HG03521 (cell line): ENCODE measurements at regions not wholly inside any gene's neighbourhood (a gene's known extent, or its start where the extent isn't known, plus 50 kb on each side); places are given as distances from the start of the nearest gene placed in this dataset.
A peak's percentile ranks its signal among the peaks of the same experiment; 100 is the strongest.

Experiments used
- ATAC-seq: cut with Tn5 transposase; IDR thresholded peaks from one replicate; pipeline ENCODE4 v1.9.1; 2021; ENCODE audit warnings: mild to moderate bottlenecking, moderate library complexity; ENCODE audit not compliant: unreplicated experiment

DNA sequence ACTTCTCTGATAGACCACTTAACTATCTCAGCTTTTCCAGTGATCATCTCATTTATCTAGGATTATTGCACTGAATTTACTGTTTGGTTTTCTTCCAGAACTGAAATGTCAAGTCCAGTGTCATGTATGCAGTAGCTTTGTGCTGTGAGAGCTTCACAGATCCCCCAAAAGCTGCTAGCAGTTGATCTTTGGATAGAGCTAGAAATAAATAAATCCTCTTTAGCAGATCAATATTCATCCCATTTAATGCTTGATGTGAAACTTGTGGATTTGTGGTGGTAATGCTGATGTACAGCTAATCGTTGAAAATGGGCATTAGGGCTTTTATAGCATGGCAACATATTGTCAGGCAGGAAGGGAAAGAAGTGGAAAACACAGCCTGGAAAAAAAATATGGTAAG, 509.6 kb upstream of the FAM241A start:
- ATAC-seq, result no peak

GRCh38 chr4:111636961-111637585, 508.2 kb upstream of the FAM241A start:
- no peak for ATAC-seq

- no peak for ATAC-seq
Observed at GRCh38 chr4:111639120-111639690, 506.0 kb upstream of the FAM241A start.

DNA sequence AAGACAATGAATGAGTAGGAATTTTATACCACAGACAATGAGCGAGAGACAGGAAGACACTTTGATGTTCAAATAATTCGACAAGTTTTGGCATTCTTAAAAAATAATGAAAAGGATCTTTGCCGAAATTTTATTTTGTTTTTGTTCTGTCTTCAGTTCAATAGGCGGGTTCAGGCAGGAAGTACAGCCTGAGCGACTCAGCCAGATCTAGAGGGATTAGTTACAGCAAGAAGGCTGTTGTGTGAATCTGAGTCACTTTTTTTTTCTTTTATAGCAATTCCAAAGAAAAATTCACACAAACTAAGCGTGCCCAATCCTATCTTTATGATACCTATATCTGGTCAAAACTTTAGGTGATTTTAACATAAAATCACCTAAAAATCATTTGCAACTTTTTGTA, 505.4 kb upstream of the FAM241A start:
- ATAC-seq, result no peak

GRCh38 chr4:111641813-111642579, 503.3 kb upstream of the FAM241A start:
- ATAC-seq, result peak; percentile 99

GRCh38 chr4:111648056-111648455, 497.2 kb upstream of the FAM241A start:
- ATAC-seq, result no peak

DNA sequence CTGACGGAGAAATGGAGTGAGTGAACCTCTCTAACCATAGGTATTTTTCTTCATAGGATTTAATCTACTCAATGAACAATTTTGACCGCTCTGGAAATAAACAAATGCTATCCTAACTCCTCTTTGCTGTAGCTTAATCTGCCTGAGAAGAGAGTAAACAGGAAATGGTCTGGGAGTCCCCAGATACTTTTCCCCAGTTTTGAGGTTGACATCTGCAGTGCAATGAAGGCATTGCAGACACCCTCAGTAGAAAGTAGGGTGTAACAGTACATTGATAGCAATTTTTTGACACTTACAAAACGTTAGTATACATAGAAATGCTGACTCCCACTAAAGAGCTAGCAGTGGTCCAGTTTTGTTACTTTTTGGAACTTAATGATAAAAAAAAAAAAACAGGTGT, 495.9 kb upstream of the FAM241A start:
- ATAC-seq, result no peak

DNA sequence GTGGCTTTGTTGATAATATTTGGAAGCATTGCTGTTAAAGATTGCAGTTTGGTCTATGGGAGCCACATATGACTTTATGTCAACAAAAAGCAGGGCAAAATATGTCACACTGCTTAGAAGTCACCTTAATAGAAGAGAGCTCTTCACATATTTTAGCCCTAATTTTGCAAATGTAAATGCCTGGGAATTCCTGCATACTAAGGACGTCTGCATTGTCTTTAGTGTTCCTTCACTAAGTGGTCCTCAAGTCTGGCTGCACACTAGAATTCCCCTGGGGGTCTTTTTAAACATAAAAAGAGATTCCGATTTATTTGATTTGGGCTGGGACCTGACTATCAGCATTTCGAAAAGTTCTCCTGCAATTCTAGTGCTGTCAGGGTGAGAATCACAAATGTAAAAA, 495.1 kb upstream of the FAM241A start:
- no peak for ATAC-seq

- ATAC-seq, result no peak
Observed at GRCh38 chr4:111650674-111651086, 494.6 kb upstream of the FAM241A start.

DNA sequence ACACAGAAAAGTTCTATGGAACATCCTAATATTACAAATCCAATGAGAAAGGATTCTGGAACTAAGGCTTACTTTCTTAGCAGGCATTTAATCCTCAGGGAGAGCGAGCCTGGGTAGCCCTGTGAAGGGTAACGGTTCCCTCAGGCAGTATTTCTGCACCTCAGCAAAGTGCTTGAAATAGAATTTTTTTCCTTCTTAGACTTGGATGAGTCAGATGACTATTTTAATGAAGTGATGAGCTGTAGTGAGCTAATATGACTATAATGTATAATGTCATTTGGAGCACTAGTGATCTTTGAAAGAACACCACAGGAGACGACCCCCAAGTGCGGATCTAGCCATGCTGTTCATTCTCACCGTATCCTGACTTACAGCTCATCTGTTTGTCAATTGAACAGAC, 493.0 kb upstream of the FAM241A start:
- ATAC-seq, result no peak

DNA sequence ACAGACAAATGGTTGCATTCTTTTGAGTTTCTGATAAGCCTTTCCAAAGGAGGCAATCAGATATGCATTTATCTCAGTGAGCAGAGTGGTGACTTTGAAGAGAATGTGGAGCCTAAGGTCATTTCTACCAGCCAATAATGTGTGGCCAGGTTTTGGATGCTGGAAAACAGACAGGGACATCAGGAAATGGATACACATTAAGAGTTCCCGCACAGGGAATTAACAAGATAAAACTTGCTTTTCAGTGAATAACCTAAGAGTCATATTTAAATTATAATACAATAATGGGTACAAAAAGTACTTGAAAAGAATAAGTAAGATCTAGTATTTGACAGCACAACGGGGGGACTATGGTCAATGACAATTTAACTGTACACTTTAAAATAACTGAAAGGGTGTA, 492.3 kb upstream of the FAM241A start:
- ATAC-seq, result no peak

DNA sequence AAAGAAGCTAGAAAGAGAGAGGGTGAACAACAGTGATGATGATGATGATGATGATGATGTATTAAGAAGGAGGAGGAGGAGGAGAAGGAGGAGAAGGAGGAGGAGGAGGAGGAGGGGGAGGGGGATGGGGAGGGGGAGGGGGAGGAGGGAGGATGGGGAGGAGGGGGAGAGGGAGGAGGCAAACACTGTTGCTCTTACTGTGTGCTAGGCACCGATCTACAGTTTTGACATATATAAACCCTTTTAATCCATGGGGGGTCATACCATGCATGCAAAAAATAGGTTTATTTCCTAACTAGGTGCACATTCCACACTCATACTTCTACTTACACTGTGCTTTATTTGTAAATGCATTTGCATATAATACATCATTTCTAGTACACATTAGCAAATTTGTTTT, 482.8 kb upstream of the FAM241A start:
- no peak for ATAC-seq

DNA sequence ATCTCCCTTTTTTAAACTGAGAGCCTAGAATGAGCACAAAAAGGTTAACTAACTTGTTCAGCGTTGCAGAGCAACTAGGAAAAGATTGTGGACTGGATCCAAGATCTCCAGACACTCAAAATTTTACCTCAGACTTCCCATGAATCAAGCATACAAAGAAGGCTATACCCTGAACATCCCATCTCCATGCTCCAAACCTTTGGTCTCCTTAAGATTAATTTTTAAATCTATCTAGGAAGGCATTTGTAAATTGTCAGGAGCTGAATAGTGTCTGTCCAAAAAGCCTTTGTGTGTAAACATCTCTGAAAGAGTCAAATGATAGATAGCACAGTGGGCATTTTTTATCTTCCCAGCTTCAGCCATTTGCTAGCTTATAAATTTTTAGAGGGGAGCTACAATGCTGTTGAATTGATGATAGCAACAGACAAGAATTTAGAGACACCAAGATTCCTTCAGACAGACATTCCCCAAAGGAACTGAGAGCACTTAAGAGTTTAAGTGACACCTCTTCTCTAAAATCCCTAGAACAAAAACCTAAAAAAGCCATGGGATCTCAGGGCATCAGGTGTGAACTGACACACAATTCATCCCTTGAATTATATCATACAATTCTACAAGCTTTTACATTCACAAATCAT, 480.8 kb upstream of the FAM241A start:
- no peak for ATAC-seq

- no peak for ATAC-seq
Observed at GRCh38 chr4:111666826-111667360, 478.4 kb upstream of the FAM241A start.

DNA sequence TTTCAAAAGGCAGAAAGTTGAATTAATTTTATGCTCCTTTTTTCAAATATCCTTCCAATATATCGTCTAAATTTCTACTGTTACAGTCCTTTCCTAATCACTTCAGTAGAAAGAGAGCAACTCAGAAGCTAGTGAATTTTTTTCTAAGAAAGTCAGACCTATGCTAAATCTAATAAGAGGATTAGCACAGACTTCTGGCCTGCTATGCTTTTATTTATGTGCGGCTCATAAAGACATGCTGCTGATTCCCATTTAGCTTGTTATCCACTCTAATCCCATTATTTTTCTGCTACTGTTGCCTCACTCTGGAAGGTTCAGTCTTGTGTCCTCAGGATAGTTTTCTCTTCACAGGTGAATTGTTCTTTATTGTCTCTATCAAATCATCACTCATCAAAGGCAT, 473.5 kb upstream of the FAM241A start:
- no peak for ATAC-seq

DNA sequence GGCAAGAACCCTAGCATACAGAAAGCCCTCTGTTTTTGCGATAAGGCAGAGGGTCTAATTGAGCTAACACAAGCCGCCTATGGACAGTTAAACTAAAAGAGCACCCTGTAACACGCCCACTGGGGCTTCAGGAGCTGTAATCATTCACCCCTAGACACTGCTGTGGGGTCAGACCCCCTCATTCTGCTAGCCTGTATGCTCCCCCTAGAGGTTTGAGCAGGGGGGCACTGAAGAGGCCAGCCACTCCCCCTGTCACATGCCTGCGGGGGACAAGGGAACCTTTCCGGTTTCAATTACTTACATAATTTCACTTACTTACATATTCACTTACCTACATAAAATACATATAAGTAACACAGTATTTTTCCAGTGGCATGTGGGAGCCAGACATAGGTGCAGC, 469.5 kb upstream of the FAM241A start:
- no peak for ATAC-seq

GRCh38 chr4:111676533-111676932, 468.7 kb upstream of the FAM241A start:
- no peak for ATAC-seq

DNA sequence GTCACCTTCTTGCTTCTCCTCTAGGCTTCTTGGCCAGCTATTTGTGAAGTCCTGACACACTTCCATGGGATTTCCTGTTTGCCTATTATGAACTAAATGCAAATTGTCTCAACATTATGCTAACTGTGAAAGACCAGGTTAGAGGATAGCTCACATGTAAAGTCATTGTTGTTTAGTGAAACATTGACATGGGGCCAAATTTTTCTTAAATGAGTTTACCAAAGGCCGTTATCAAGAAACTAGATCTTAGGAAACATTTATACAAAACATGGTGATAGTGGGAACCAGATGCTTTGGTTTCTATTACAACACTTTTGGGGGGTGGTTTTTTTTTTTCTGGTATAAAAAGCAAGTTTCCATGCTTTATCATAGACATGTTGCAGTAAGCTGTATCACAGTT, 466.8 kb upstream of the FAM241A start:
- no peak for ATAC-seq

DNA sequence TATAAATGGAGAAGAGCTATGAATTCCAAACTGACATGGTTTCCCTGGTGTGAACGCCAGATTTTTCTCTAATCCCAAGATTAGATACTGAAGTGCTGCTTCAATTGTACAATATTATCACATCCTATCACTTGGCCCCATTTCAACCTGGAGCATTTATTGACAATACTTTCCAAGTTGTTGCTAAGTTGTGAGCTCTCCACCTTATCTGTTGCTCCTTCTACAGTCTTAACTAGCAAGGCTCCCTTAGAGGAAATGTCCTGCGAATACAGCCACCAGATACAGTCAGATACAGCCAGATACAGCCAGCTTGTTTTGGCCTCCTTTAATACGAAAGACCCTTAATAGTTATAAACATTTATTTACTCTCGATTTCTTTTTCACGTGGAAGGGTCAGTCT, 466.3 kb upstream of the FAM241A start:
- no peak for ATAC-seq

DNA sequence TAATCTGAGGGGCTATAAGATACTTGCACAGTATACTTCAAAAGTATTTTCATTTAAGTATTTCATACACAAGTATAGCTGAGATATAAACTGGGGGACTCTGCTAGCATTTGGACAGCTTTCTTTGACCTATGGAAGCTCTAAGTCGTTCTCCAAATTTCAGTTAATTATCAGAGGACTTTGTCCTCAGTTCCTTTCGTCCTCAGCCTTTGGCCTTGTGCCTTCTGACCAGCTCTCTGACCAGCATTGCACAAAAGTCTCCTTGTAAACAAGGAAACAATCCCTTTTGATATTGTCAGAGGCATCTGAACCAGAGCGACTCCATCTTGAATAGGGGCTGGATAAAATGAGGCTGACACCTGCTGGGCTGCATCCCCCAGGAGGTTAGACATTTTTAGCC, 464.0 kb upstream of the FAM241A start:
- ATAC-seq, result no peak

- no peak for ATAC-seq
Observed at GRCh38 chr4:111681751-111682150, 463.5 kb upstream of the FAM241A start.

- ATAC-seq, result no peak
Observed at GRCh38 chr4:111685205-111685604, 460.0 kb upstream of the FAM241A start.
